LNCaP clone FGC (cell line): ENCODE measurements at regions not wholly inside any gene's neighbourhood (a gene's known extent, or its start where the extent isn't known, plus 50 kb on each side); places are given as distances from the start of the nearest gene placed in this dataset.

Source experiments
- DNase-seq: peaks from one replicate; pipeline ENCODE4 v3.0.0-alpha.2; 2011; ENCODE audit warnings: low read depth
- H3K4me3 ChIP-seq: 2 replicates; pipeline ENCODE4 v1.5.1; 2011; ENCODE audit warnings: mild to moderate bottlenecking, low read depth, low read length, control low read depth
- CTCF ChIP-seq: IDR thresholded peaks from 2 replicates; pipeline ENCODE4 v1.5.1; 2012; ENCODE audit warnings: mild to moderate bottlenecking; ENCODE audit not compliant: control insufficient read depth, insufficient read depth; ENCODE audit errors: extremely low read depth

GRCh38 chr6:106017454-106017853, 68.7 kb upstream of the PRDM1 start:
- no peak overlapping the region for H3K4me3 ChIP-seq
- TF ChIP-seq CTCF: no peak
- no peak for DNase-seq

GRCh38 chr6:106014955-106015354, 71.2 kb upstream of the PRDM1 start:
- H3K4me3 ChIP-seq: no peak overlapping the region
- TF ChIP-seq CTCF: no peak
- no peak for DNase-seq

- no peak for TF ChIP-seq CTCF
- H3K4me3 ChIP-seq: no peak overlapping the region
- no peak for DNase-seq
These were observed 74.7 kb upstream of the PRDM1 start for GRCh38 chr6:106011476-106011875.

- H3K4me3 ChIP-seq: no peak overlapping the region
- DNase-seq: no peak
- TF ChIP-seq CTCF: no peak
These were observed 80.2 kb upstream of the PRDM1 start for GRCh38 chr6:106005954-106006353.

DNA sequence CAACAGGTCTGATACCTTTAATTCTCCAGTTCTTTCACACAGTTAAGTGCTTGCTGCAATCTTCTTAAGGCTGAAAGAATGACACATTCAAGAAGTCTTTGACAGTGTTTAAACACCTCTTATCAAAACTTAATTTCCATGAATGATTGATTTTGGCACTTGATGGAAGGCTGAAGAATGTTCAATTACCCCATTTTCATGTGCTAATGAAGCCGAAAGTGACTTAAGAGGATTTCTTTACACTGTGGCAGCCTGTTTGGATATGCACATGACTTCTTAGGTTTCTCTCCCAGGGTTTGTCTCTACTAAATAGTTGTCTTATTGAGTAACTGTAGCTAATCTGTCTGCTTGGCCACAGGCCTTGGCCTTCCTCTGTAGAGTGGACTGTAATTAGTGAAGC, 81.1 kb upstream of the PRDM1 start:
- no peak for TF ChIP-seq CTCF
- H3K4me3 ChIP-seq: no peak overlapping the region
- no peak for DNase-seq

GRCh38 chr6:106003268-106003987, 82.7 kb upstream of the PRDM1 start:
- no peak overlapping the region for H3K4me3 ChIP-seq
- no peak for DNase-seq
- no peak for TF ChIP-seq CTCF

DNA sequence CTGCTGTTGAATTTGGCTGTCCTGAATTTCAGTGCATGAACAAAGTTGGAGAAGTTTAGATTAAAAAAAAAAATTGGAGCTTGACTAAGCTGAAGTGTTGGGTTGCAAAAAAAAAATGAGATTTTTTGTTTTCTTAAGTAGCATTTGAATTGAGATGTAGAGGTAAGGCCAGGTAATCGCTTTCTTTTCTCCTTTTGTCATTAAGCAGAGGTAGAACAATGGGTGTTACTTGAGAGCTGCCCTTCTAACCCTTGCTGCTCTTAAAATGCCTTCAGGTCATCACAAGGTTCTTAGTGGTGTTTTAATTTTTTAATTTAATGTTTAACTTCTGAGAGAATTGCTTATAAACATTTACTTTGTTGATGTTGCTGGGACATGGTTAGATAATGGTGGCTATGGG, 84.1 kb upstream of the PRDM1 start:
- H3K4me3 ChIP-seq: no peak overlapping the region
- TF ChIP-seq CTCF: no peak
- DNase-seq: no peak
